Pons (tissue), 1 donor: ENCODE measurements at regions not wholly inside any gene's neighbourhood (a gene's known extent, or its start where the extent isn't known, plus 50 kb on each side); places are given as distances from the start of the nearest gene placed in this dataset.

Source experiments
- DNase-seq: peaks from one replicate; pipeline ENCODE4 v3.0.0-alpha.2; 2016; ENCODE audit warnings: low spot score

DNA sequence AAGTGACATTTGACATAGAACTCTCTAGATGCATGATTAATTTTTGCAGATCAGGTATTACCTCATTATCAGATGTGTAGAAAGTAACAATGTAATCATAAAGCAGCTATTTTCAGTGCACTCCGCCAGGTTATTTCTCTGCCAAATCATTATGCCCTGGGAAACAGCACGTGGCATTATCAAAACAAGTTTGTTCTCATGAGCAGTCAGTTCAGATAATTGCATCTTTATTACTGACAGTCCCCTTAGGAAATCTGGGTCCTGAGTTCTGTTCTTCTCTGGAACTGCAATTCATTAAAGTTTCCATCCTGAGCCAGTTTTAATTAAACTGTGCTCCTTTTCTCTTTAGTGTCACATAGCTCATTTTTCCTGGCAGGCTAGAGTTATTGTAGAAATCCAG lies 94.7 kb upstream of the KRR1 start:
- peak; percentile 73 for DNase-seq

GRCh38 chr12:75603475-75603874 lies 92.1 kb upstream of the KRR1 start:
- DNase-seq, result no peak

DNA sequence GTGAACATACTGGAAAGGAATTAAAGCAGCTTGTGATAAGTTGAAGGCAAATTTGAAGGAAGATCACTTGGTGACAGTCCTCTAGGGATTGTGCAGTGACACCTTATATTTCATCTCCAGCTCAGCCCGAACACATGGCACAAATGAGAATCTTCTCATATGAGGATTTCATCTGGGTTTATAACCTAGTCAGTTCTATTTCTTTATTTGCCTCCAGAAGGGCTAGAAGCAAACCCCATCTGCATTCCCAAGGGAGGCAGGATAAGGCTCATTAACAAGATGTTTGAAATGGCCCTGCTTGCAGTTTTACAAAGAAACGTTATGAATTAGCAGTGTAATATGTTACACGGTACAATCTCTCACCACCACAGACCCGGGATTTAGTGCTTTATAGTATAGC lies 90.7 kb upstream of the KRR1 start:
- no peak for DNase-seq

DNA sequence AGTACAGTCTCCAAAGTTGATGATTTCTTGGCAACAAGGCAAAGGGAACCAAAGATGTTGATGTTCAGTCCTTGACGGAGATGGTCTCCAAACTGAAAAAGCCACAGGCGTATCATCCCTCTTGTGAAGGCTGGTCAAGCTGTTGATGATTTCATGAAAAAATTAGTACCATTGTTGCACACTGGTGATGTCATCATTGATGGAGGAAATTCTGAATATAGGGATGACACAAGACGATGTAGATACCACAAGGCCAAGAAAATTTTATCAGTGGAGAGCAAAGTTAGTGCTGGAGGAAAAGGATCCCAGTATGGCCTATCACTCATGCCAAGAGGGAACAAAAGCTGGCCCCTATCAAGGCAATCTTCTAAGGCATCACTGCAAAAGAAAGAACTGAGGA lies 88.7 kb upstream of the KRR1 start:
- DNase-seq, result no peak

- no peak for DNase-seq
Observed at GRCh38 chr12:75599061-75599460, 87.7 kb upstream of the KRR1 start.

DNA sequence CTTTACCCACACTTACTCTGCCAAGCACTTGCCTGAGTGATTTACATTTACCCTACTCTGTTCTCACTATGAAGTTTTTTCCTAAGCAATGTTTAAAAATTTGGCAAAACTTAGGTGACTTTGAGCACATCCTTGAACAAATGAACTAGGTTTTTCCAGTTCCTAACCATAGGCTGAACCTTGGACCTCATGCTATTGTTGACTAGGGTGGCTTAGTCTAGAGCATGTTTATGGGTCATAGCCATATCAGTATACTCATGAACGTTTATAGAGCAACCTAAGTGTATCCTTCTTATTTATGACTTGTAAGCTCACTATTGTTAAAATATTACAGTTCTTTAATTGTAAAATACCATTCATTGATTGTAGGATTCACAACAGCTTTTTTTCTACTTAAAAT lies 85.0 kb upstream of the KRR1 start:
- no peak for DNase-seq

DNA sequence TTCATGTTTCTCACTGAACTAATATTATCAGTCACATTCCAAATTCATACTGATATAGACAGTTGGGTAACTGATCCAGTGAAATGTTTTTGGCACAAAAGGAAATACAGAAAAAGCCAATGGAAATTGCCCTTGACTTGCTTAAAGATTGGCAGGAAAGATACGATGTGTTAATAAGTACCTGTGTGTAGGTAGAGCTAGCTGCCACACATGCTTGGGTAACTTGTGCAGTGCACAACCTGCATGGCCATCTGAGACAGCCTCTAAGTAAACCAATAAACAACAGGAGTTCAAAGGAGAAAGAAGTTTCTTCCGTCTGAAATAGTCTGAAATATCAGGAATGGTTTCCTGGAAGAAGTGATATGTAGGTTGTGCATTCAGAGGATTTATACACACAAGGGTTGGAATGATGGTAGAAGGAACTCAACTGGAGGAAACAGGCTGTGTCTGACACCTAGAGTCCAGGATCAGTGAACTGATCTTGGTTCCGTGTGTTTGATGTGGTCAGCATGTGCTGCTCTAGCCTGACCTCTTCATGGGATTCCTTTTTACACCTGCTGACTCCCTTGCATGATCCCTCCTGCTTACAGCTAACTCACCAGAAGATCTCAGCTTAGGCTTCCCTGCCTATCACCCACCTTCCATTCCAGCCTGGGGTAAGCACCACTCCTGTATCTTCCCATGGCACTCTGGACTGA lies 81.4 kb upstream of the KRR1 start:
- no peak for DNase-seq

- DNase-seq, result no peak
Observed at GRCh38 chr12:75592086-75592485, 80.7 kb upstream of the KRR1 start.

DNA sequence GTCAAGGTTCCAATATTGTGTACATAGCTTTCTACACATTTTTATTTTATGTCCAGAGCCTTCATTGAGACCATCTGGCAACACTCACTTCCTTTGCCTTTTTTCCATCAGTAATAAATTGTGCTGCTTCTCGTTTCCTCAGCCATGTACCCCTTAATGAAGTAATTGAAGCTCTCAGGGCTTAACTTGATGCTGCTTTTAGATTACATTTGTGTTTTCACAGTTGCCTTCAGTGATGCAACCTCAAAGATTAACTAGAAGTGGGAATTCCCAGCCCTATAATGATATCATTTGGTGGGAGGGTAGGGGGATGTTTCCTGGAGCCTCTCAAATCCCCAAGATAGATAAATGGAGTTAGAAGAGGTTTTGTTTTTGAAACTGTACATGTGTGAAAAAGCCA lies 80.2 kb upstream of the KRR1 start:
- DNase-seq, result no peak

DNA sequence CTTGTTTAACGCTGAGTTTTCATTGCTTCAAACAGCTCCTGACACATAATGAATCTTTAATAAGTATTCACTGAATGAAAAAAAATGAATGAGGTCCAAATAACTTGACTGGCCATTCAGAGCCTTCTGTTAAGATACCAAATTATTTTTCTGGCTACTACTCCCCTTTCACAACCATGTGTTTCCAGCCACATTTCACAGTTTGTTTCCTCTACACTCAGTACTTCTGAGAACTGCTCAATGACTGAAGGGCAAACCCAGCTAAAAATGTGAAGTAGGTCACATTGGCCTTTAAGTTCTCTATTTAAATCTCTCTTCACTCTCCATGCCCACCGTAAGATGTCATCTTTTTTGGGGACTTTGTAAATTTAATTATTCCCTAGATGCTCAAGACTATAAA lies 78.4 kb upstream of the KRR1 start:
- no peak for DNase-seq

GRCh38 chr12:75587340-75588106 lies 76.1 kb upstream of the KRR1 start:
- no peak for DNase-seq

DNA sequence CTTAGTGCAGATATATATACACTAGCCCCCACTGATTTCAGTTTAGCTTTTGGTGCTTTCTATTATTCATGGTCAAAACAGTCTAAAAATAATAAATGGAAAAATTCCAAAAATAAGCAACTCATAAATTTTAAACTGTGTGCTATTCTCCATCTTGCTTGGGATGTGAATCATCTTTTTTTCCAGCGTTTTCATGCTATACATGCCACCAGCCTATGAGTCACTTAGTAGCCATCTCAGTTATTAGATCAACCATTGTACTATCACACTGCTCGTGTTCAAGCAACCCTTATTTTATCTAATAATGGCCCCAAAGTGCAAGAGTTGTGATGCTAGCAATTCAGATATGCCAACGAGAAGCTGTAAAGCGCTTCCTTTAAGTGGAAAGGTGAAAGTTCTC lies 73.9 kb upstream of the KRR1 start:
- DNase-seq, result no peak

DNA sequence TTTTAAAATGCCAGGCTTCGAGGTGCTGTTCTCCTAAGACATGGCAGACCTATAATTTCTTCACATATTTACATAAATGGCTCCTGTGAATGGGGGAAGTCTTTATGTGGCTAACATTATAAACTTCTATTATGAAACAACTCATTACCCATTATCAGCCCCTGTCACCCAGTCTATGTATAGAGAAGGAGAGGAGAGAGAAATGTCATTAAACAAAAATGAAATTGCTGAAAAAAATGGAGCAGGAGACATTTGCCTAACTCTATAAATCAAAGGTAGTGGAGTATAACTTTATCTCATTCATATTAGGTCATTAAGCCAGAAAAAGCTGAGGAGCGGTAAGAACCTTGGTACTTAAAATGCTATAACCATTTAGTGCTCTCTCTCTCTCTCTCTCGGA lies 71.9 kb upstream of the KRR1 start:
- DNase-seq, result no peak

DNA sequence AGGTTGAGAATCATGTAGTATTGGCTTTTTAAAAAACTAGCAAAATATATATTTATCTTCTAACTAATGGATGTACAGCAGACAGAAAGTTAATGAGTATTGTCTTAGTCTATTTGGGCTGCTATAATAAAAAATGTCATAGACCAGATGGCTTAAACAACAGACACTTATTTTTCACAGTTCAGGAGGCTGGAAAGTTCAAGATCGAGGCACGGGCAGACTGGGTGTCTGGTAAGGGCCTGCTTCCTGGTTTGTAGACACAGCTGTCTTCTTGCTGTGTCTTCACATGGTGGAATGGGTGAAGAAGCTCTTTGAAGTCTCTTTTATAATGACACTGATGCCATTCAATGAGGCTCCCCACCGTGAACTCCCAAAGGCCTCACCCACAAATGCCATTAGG lies 70.1 kb upstream of the KRR1 start:
- DNase-seq, result no peak

DNA sequence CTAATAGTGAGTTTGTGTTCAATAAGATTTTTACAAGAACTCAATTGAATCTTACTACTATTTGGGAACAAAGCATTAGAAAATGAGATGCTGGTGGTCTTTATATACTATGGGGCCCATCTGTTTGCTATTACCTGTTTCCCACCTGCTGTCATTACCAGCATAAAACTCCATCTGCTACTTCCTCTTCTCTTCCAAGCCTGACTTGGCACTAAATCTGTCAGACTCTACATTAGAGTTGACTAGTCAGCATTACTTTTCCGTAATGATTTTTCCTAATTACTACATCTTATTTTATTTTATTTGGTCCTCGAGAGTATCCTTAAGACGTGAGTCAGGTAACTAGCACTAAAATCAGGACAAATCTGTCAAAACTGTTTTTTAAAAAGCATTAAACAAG lies 68.1 kb upstream of the KRR1 start:
- no peak for DNase-seq

DNA sequence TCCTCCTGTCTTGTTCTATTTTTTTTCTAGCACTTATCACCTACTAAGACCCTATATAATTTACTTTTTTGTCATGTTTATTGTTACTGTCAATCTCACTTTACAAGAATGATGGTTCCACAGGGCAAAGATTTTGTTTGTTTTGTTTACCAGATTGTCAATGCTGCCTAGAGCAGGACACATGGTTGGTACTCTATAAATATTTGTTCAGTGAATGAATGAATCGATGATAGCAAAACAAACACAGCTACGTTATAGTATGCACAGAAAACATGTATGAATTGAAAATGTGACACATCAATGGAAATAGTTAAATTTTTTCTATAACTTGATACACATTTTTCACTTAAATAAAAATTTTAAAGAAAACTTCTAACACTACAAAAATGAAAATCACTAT lies 67.1 kb upstream of the KRR1 start:
- DNase-seq, result no peak

GRCh38 chr12:75577812-75578211 lies 66.4 kb upstream of the KRR1 start:
- DNase-seq, result no peak

- DNase-seq, result peak; percentile 30
Observed at GRCh38 chr12:75571656-75572205, 60.3 kb upstream of the KRR1 start.

- DNase-seq, result peak; percentile 87
Observed at GRCh38 chr12:75571204-75571603, 59.8 kb upstream of the KRR1 start.

DNA sequence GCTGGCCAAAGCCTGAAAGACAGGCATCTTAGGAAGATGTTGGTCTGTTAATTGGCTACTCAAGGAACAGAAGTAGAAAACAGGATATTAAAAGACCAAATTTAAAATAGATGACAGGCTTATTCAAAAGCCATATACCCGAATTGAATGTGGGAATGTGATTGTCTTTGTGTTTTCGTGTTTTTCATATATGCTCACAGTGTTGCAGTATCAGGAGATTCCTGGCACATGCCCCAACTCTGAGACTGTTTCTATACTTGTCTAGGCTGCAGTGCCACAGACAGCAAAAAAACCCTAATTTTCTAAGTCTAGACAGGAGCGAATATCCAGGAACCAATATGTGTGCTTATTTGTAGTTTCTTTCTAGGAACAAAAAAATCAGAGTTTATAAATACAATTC lies 57.4 kb upstream of the KRR1 start:
- no peak for DNase-seq

DNA sequence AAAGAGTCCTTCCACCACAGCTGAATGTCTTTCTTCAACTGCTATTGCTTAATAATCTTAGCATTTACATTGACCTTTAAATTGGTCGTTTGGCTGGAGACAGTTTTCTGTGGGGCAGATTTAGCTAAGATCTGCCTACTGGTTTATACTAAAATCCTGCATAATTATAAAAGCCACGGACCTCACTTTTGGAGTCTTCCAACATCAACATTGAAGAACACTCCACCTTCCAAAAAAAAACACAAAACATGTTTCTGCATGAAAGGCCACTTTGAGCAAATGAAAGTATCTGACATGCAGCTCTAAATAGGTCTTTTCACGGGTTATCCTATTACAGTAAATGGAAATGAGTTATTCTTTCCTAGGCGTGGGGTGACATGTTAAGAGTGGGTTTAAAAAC lies 57.0 kb upstream of the KRR1 start:
- DNase-seq, result no peak

GRCh38 chr12:75565795-75566194 lies 54.4 kb upstream of the KRR1 start:
- DNase-seq, result no peak

- no peak for DNase-seq
Observed at GRCh38 chr12:75564852-75565251, 53.4 kb upstream of the KRR1 start.

GRCh38 chr12:75564398-75564797 lies 53.0 kb upstream of the KRR1 start:
- no peak for DNase-seq
